ENCODE measurements at regions not wholly inside any gene's neighbourhood (a gene's known extent, or its start where the extent isn't known, plus 50 kb on each side); places are given as distances from the start of the nearest gene placed in this dataset.

- TF ChIP-seq POLR2A (IDR thresholded peaks at IDR 0.05; ENCODE audit: low read length) (no peak), GATA1 (IDR thresholded peaks at IDR 0.05; ENCODE audit: low read depth, low read length) (no peak)
Observed at GRCh38 chr4:141788169-141788915, 152.0 kb downstream of the IL15 start.
